GM19397 (cell line): ENCODE measurements at regions not wholly inside any gene's neighbourhood (a gene's known extent, or its start where the extent isn't known, plus 50 kb on each side); places are given as distances from the start of the nearest gene placed in this dataset.

Source experiments
- ATAC-seq: cut with Tn5 transposase; IDR thresholded peaks from one replicate; pipeline ENCODE4 v1.9.1; 2021; ENCODE audit warnings: mild to moderate bottlenecking, moderate library complexity; ENCODE audit not compliant: unreplicated experiment

- no peak for ATAC-seq
Measured at GRCh38 chr16:86305440-86305839, 204.9 kb upstream of the FOXF1 start.

- ATAC-seq, result no peak
Measured at GRCh38 chr16:86306011-86306644, 204.2 kb upstream of the FOXF1 start.

GRCh38 chr16:86306811-86307513, 203.4 kb upstream of the FOXF1 start:
- ATAC-seq, result no peak

GRCh38 chr16:86307514-86307903, 202.8 kb upstream of the FOXF1 start:
- no peak for ATAC-seq

- no peak for ATAC-seq
Measured at GRCh38 chr16:86308514-86308913, 201.8 kb upstream of the FOXF1 start.

GRCh38 chr16:86313631-86314030, 196.7 kb upstream of the FOXF1 start:
- no peak for ATAC-seq

- no peak for ATAC-seq
Measured at GRCh38 chr16:86314402-86315025, 195.8 kb upstream of the FOXF1 start.

- no peak for ATAC-seq
Measured at GRCh38 chr16:86316967-86317812, 193.1 kb upstream of the FOXF1 start.

GRCh38 chr16:86317813-86318650, 192.3 kb upstream of the FOXF1 start:
- ATAC-seq, result no peak

- no peak for ATAC-seq
Measured at GRCh38 chr16:86319585-86320236, 190.6 kb upstream of the FOXF1 start.

GRCh38 chr16:86320237-86320595, 190.1 kb upstream of the FOXF1 start:
- ATAC-seq, result no peak

GRCh38 chr16:86321491-86321890, 188.8 kb upstream of the FOXF1 start:
- no peak for ATAC-seq

GRCh38 chr16:86322283-86322682, 188.0 kb upstream of the FOXF1 start:
- no peak for ATAC-seq

GRCh38 chr16:86322806-86323205, 187.5 kb upstream of the FOXF1 start:
- ATAC-seq, result no peak

GRCh38 chr16:86324320-86324719, 186.0 kb upstream of the FOXF1 start:
- ATAC-seq, result no peak

- no peak for ATAC-seq
Measured at GRCh38 chr16:86325360-86325759, 185.0 kb upstream of the FOXF1 start.

GRCh38 chr16:86325895-86326294, 184.4 kb upstream of the FOXF1 start:
- no peak for ATAC-seq

GRCh38 chr16:86327321-86327720, 183.0 kb upstream of the FOXF1 start:
- ATAC-seq, result no peak

- ATAC-seq, result no peak
Measured at GRCh38 chr16:86330906-86331305, 179.4 kb upstream of the FOXF1 start.

- no peak for ATAC-seq
Measured at GRCh38 chr16:86334079-86334635, 176.2 kb upstream of the FOXF1 start.
